Esophagus muscularis mucosa (tissue), 4 donors: ENCODE measurements at regions not wholly inside any gene's neighbourhood (a gene's known extent, or its start where the extent isn't known, plus 50 kb on each side); places are given as distances from the start of the nearest gene placed in this dataset.

Source experiments
- CTCF ChIP-seq, 3 experiments: fragments of 200-600 bp in 2 of 3; fragments of 450-650 bp in 1 of 3; sonication (generic) in 2 of 3; IDR thresholded peaks; one replicate each; pipeline ENCODE4 v1.5.1; 2017 to 2019; ENCODE audit warnings: antibody characterized with exemption in 3 of 3, mild to moderate bottlenecking in 2 of 3, moderate library complexity in 1 of 3
- EP300 ChIP-seq: sonication (generic); formaldehyde crosslinking; IDR thresholded peaks from one replicate; pipeline ENCODE4 v1.6.1; 2017; ENCODE audit warnings: antibody characterized with exemption
- POLR2AphosphoS5 ChIP-seq, 2 donors: sonication (generic); formaldehyde crosslinking; IDR thresholded peaks; one replicate each; pipeline ENCODE4 v1.6.1; 2017; ENCODE audit warnings: antibody characterized with exemption in 2 of 2

- TF ChIP-seq CTCF (IDR thresholded peaks at IDR 0.05), result no peak
- no peak for TF ChIP-seq POLR2AphosphoS5 (IDR thresholded peaks at IDR 0.05)
- TF ChIP-seq EP300, result no peak
Observed at GRCh38 chr6:88367248-88367647, 201.1 kb upstream of the CNR1 start.
